Smooth muscle cell of the brain vasculature (primary cell): ENCODE measurements at regions not wholly inside any gene's neighbourhood (a gene's known extent, or its start where the extent isn't known, plus 50 kb on each side); places are given as distances from the start of the nearest gene placed in this dataset.

Experiments
- DNase-seq: peaks from one replicate; pipeline ENCODE4 v3.0.0-alpha.2; 2012; ENCODE audit warnings: low read depth, low spot score

- no peak for DNase-seq
These were observed 482.2 kb upstream of the KIF2A start for GRCh38 chr5:61823781-61824180.

GRCh38 chr5:61824396-61824795 is 481.6 kb upstream of the KIF2A start:
- DNase-seq = no peak

- no peak for DNase-seq
These were observed 478.5 kb upstream of the KIF2A start for GRCh38 chr5:61827445-61827975.

GRCh38 chr5:61828856-61829255 is 477.1 kb upstream of the KIF2A start:
- DNase-seq = no peak

- no peak for DNase-seq
These were observed 474.3 kb upstream of the KIF2A start for GRCh38 chr5:61831736-61832135.

GRCh38 chr5:61837788-61838187 is 468.2 kb upstream of the KIF2A start:
- no peak for DNase-seq

GRCh38 chr5:61840361-61840760 is 465.6 kb upstream of the KIF2A start:
- DNase-seq = no peak

- no peak for DNase-seq
These were observed 463.2 kb upstream of the KIF2A start for GRCh38 chr5:61842840-61843239.

- DNase-seq = no peak
These were observed 455.3 kb upstream of the KIF2A start for GRCh38 chr5:61850696-61851095.

GRCh38 chr5:61854531-61854930 is 451.5 kb upstream of the KIF2A start:
- DNase-seq = no peak

GRCh38 chr5:61860978-61861377 is 445.0 kb upstream of the KIF2A start:
- DNase-seq = no peak

GRCh38 chr5:61866930-61867329 is 439.1 kb upstream of the KIF2A start:
- DNase-seq = no peak

GRCh38 chr5:61869333-61869732 is 436.7 kb upstream of the KIF2A start:
- no peak for DNase-seq

- DNase-seq = no peak
These were observed 427.5 kb upstream of the KIF2A start for GRCh38 chr5:61878471-61878870.

GRCh38 chr5:61881821-61882487 is 424.1 kb upstream of the KIF2A start:
- no peak for DNase-seq

- no peak for DNase-seq
These were observed 423.0 kb upstream of the KIF2A start for GRCh38 chr5:61882901-61883500.

GRCh38 chr5:61884252-61884855 is 421.7 kb upstream of the KIF2A start:
- no peak for DNase-seq

GRCh38 chr5:61886214-61886613 is 419.8 kb upstream of the KIF2A start:
- no peak for DNase-seq

- no peak for DNase-seq
These were observed 418.7 kb upstream of the KIF2A start for GRCh38 chr5:61887271-61887670.

GRCh38 chr5:61894046-61894445 is 412.0 kb upstream of the KIF2A start:
- no peak for DNase-seq

GRCh38 chr5:61896811-61897210 is 409.2 kb upstream of the KIF2A start:
- no peak for DNase-seq

GRCh38 chr5:61897251-61897650 is 408.8 kb upstream of the KIF2A start:
- DNase-seq = no peak

GRCh38 chr5:61901997-61902396 is 404.0 kb upstream of the KIF2A start:
- DNase-seq = no peak
